GM19455 (cell line): ENCODE measurements at regions not wholly inside any gene's neighbourhood (a gene's known extent, or its start where the extent isn't known, plus 50 kb on each side); places are given as distances from the start of the nearest gene placed in this dataset.
"Not testable (repeated sequence)": the region's sequence is repeated elsewhere in the genome, so short reads cannot be mapped to it uniquely, and the experiment has no call there.

Source experiments
- ATAC-seq: cut with Tn5 transposase; IDR thresholded peaks from one replicate; pipeline ENCODE4 v1.9.1; 2021; ENCODE audit not compliant: unreplicated experiment

- no peak for ATAC-seq
Measured at GRCh38 chr18:55764386-55764785, 176.4 kb upstream of the TCF4 start.

GRCh38 chr18:55763805-55764204 lies 175.8 kb upstream of the TCF4 start:
- no peak for ATAC-seq

GRCh38 chr18:55763298-55763697 lies 175.3 kb upstream of the TCF4 start:
- no peak for ATAC-seq

- no peak for ATAC-seq
Measured at GRCh38 chr18:55762424-55762823, 174.4 kb upstream of the TCF4 start.

- ATAC-seq: no peak
Measured at GRCh38 chr18:55753643-55754263, 165.8 kb upstream of the TCF4 start.

GRCh38 chr18:55751476-55751875 lies 163.5 kb upstream of the TCF4 start:
- ATAC-seq: no peak

GRCh38 chr18:55748227-55748738 lies 160.3 kb upstream of the TCF4 start:
- ATAC-seq: no peak

GRCh38 chr18:55744206-55744605 lies 156.2 kb upstream of the TCF4 start:
- no peak for ATAC-seq

GRCh38 chr18:55743736-55744135 lies 155.7 kb upstream of the TCF4 start:
- no peak for ATAC-seq

- ATAC-seq: no peak
Measured at GRCh38 chr18:55743133-55743532, 155.1 kb upstream of the TCF4 start.

- no peak for ATAC-seq
Measured at GRCh38 chr18:55739488-55739887, 151.5 kb upstream of the TCF4 start.

GRCh38 chr18:55738483-55739114 lies 150.6 kb upstream of the TCF4 start:
- no peak for ATAC-seq

- no peak for ATAC-seq
Measured at GRCh38 chr18:55737781-55738468, 149.9 kb upstream of the TCF4 start.

GRCh38 chr18:55737266-55737665 lies 149.3 kb upstream of the TCF4 start:
- no peak for ATAC-seq

GRCh38 chr18:55735969-55736368 lies 148.0 kb upstream of the TCF4 start:
- ATAC-seq: no peak

GRCh38 chr18:55735199-55735855 lies 147.3 kb upstream of the TCF4 start:
- ATAC-seq: no peak

- no peak for ATAC-seq
Measured at GRCh38 chr18:55732227-55733106, 144.5 kb upstream of the TCF4 start.

GRCh38 chr18:55731594-55732042 lies 143.6 kb upstream of the TCF4 start:
- no peak for ATAC-seq

- not testable (repeated sequence) for ATAC-seq
Measured at GRCh38 chr18:55721006-55721405, 133.0 kb upstream of the TCF4 start.

- no peak for ATAC-seq
Measured at GRCh38 chr18:55713707-55714106, 125.7 kb upstream of the TCF4 start.

- no peak for ATAC-seq
Measured at GRCh38 chr18:55706898-55707297, 118.9 kb upstream of the TCF4 start.
